GM21786 (cell line): ENCODE measurements at regions not wholly inside any gene's neighbourhood (a gene's known extent, or its start where the extent isn't known, plus 50 kb on each side); places are given as distances from the start of the nearest gene placed in this dataset.
"Not testable (repeated sequence)": the region's sequence is repeated elsewhere in the genome, so short reads cannot be mapped to it uniquely, and the experiment has no call there.

Experiments
- ATAC-seq: cut with Tn5 transposase; IDR thresholded peaks from one replicate; pipeline ENCODE4 v1.9.1; 2021; ENCODE audit not compliant: unreplicated experiment

DNA sequence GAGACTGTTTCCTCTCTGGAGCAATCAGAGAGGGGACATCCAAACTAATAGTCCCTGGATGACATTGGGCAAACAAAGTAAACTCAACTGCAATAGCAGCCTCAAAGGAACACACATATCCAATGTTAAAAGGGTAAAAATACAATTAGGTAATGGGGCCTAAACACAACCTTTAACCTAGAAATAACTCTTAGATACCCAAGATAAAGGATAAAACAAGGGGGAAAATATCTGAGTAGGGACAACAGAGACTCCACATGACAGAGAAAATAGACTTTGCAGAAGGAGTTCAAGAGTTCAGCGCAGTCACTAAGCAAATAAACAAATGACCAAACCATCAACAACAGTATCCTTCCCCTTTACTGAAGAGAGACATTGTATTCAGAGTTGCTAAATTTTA lies 149.3 kb downstream of the FBXO4 start:
- ATAC-seq, result no peak

DNA sequence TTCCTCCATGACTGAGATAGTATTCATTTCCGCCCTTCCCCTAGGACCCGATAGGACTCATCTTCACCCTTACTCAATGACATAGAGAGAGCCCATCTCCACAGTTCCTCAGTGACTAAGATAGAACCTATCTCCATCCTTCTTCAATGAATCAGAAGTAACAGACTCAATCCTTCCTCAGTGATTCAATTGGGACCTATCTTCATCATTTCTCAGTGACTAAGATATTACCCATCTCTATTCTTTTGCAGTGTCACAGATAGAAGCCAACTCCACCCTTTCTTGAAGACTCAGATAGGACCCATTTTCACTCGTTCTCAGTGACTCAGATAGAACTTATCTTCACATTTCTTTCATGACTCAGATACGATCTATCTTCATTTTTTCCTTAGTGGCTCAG lies 164.6 kb downstream of the FBXO4 start:
- ATAC-seq, result no peak

DNA sequence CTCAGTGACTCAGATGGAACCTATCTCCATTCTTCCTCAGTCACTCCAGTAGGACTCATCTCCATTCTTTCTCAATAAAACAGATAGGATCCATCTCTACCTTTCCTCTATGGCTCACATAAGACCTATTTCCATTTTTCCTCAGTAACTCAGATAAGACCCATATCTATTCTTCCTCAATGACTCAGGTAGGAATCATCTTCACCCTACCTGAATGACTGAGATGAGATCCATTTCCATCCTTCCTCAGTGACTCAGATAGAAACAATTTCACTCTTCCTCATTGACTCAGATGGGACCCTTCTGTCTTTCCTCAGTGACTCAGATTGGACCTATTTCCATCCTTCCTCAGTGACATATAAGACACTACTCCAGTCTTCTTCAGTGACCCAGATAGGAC lies 165.1 kb downstream of the FBXO4 start:
- no peak for ATAC-seq

DNA sequence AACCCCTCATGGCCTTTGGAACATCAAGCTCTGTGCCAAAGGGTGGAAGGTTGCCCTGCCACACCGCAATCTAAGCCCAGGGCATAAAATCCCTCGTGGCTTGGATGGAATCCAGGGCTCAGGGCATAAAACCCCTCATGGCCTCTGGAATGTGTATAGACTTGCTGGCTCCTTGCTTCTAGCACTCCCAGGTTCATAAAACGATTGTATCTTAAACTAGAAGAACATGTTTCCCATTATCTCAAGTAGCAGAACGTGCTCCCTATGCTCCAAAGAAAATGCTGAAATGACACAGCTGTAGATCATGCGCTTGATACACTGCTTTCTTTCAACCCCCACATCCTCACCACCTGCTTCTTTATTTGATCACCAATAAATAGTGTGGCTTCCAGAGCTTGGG lies 174.8 kb downstream of the FBXO4 start:
- ATAC-seq, result not testable (repeated sequence)

DNA sequence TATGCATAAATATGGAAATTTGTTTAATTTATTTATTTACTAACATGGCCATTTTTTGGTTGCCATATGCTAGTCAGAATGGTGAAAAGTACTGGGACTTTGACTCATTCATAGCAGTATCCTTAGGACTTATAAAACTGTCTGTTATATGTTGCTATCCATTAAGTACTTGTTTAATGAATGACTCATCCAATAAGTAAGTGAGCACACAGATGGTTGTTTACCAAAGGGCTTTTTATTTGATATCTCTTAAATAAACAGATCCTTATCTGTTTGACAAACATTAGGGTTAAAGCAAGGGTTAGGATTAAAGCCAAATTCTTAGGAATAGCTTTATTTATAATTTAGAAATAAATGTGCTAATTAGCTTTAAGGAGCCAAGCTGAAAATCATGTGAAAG lies 183.4 kb downstream of the FBXO4 start:
- ATAC-seq, result no peak

DNA sequence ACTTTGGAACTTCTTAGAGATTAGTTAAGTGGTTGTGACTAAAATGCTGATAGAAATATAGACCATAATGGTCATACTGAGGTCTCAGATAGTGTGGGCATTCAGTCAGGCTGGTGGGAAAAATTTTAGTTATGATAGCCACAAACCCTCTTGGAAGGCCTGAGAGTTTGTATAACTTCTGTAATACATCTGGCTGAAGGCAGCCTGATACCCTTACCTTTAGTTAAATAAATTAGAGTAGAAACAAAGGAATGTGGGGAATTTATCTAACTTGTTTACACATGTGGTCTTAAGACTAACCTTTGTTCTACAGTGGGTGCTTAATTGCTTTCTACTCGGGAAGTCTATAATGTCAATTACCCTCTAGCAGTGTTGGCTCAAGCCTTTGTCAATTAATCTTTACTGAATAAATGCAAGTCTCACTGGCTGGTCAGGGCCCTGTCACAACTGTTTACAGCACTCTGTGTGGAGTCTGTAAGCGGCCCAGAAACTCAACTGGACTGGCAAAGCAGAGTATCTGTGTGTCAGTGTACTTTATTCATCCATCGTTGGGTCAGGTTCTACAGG lies 184.0 kb downstream of the FBXO4 start:
- no peak for ATAC-seq

DNA sequence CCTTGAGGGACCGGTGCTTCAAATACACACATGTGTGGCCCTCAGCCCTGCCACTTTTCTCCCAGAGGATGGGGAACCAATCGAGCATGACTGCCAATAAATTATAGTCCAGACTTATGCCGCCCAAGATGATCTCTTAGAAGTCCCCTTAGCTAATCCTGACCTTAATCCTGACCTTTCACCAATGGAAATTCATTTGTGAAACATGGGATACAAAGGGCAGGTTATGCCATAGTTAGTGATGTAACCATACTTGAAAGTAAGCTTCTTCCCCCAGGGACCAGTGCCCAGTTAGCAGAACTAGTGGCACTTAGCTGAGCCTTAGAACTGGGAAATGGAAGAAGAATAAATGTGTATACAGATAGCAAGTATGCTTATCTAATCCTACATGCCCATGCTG lies 190.6 kb downstream of the FBXO4 start:
- ATAC-seq, result not testable (repeated sequence)

DNA sequence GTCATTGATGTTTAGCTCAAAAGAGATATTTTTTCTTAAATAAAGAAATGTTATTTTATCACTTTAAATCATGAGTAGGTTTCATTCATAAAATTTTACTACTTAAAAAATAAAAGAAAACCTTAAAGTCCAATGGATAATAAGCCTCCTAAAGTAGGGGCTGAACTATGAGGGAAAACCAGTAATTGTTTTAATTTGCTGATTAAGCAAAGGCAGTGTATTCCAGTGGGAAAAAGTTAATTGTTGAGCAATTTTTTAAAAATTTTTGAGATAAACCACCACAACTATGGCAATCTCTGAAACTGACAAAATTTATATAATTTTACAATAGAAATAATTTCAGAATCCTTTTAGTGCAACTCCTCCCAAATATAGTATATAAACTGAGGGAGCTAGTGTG lies 195.0 kb downstream of the FBXO4 start:
- no peak for ATAC-seq

DNA sequence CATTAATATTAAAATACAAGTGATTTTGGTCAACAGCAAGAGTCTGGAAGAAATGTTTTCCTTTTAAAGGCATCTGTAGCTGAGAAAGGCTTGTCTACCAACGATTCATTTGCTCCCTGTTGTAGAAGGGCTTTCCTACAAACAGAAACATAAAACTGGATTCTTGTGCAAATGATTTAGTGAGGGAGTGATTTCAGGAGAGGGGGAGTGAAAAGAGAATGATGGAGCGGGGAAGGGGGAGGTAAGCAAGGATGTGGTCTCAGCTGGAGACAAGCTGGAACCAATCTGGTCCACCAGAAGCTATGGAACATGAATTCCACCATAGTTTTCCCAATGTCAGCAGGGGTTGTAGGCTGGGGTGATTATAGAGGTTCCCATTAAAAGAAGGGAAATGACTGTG lies 196.3 kb downstream of the FBXO4 start:
- no peak for ATAC-seq

DNA sequence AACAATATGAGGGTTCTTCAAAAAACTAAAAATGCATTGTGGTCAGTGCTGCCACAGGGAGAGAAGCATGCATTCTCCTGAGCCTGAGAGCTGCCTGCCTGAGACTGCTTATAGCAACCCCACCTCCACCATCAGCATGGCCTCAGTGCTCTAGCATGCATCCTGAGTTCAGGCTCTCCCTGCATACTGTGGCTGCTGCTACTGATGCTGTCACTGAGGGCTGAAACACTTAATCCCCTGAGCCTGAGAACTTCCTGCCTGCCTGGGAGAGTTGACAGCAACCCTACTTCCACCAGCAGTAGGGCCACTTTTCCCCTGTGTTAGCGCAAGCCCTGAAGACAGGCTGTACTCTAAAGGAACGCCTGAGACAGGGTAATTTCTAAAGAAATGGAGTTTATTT lies 206.0 kb downstream of the FBXO4 start:
- ATAC-seq, result no peak

DNA sequence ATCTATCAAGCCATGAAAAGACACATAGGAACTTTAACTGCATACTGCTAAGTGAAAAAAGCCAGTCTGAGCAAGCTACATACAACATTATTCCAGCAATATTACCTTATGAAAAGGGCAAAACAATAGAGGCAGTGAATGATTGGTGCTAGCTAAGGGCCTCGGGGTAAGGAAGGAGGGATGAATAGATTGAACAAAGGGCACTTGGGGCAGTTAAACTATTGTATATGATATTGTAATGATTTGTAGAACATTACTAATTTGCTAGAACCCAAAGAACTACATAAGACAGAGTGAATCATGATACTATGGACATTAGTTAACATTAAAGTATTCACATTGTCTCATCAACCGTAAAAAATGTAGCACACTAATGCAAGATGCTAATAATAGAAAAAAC lies 218.3 kb downstream of the FBXO4 start:
- no peak for ATAC-seq

DNA sequence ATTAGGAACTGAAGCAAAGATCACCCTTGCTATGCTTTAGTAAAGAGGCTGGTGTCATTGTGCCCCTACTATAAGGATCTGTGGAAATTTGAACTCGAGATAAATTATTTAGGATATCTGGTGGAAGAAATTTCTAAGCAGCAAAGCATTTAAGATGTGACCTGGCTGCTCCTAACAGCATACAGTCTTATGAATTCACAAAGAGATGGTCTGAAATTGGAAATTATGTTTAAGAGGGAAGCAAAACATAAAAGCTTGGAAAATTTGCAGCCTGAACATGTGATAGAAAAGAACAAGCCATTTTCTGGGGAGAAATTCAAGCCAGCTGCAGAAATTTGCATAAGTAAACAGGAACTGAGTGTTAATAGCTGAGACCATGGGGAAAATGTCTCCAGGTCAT lies 223.7 kb downstream of the FBXO4 start:
- ATAC-seq, result no peak

DNA sequence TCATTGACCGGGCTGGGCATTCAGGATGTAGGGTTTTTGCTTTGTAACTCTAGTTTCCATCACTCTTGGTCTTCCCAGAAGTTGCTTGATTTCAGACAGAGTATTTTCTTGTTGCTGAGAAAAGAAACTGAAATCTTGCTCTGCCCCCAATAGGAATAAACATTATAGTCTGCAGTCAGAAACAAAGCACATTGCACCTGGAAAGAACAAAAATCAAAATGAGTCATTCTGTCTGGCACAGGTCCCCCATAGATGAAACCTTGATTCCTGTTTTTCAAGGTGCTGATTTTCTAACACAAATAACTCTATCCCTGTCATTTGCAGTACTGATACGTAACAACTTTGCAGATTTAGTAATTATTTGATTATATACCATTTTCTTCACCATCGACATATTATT lies 232.1 kb downstream of the FBXO4 start:
- no peak for ATAC-seq

DNA sequence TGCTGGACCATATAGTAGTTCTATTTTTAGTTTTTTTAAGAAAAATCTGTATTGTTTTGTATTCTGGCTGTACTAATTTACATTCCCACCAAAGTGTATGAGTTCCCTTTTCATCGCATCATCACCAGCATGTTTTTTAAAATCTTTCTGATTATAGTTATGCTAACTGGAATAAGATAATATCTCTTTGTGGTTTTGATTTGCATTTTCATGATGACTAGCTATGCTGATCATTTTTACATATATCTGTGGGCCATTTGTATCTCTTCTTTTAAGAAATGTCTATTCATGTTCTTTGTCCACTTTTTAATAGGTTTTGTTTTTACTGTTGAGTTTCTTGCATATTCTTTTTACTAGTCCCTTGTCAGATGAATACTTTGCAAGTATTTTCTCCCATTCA lies 238.0 kb downstream of the FBXO4 start:
- ATAC-seq, result no peak

DNA sequence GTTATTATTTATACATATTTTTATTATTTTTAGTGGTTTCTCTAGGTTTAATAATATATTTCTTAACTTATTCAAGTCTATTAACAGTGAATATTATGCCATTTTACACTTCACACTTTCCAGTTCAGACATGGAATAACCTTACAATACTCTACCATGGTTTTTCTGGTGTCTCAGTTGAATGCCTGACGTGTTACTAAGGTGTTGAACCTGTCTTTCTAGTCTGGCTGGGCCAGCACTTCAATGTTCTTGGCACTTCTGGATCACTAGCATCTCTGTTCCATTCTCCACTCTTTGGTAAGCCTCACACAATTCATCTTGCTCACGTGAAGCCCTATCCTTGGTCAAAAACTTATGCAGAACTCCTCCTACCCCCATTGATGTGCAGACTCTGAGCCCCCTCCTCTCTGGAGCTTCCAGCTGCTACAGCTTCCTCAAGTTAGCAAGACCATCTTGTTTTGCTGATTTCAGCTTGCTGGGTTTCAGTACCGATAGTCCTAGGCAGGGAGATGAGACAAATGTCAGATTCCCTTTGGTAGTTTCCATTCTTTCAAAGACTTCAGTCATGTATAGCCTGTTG lies 243.1 kb downstream of the FBXO4 start:
- no peak for ATAC-seq

DNA sequence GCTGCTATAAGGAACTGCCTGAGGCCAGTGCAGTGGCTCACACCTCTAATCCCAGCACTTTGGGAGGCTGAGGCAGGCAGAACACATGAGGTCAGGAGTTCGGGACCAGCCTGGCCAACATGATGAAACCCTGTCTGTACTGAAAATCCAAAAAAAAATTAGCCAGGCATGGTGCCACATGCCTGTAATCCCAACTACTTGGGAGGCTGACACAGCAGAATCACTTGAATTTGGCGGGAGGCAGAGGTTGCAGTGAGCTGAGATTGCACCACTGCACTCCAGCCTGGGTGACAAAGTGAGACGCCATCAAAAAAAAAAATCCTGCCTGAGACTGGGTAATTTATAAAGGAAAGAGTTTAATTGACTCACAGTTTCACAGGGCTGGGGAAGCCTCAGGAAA lies 247.1 kb upstream of the GHR start:
- not testable (repeated sequence) for ATAC-seq

DNA sequence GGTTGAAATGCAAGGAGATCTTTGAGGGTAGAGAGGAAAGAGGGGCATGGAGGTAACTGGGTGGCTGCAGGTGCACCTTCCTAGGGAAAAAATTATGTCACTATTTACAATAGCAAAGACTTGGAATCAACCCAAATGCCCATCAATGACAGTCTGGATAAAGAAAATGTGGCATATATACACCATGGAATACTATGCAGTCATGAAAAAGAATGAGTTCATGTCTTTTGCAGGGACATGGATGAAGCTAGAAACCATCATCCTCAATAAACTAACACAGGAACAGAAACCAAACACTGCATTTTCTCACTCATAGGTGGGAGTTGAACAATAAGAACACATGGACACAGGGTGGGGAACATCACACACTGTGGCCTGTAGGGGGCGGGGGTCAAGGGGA lies 243.4 kb upstream of the GHR start:
- ATAC-seq, result not testable (repeated sequence)

DNA sequence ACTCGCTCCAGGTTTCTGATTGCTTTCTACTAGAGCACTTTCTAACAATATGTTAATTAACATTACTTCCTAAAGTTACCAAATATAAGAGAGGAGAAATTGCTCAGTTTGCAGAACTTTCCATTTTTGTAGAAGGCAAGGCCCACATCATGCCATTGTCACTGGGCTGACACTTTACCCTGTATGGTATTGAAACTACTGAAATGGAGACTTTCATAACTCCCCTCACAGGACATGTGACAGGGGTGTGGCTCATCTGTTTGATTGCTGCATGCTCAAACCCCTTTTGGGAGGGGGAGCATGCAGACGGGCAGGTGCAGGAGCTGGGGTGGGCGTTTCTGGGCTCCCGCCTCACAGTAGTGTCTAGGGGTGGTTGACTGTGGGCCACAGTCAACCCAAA lies 206.3 kb upstream of the GHR start:
- ATAC-seq, result no peak

DNA sequence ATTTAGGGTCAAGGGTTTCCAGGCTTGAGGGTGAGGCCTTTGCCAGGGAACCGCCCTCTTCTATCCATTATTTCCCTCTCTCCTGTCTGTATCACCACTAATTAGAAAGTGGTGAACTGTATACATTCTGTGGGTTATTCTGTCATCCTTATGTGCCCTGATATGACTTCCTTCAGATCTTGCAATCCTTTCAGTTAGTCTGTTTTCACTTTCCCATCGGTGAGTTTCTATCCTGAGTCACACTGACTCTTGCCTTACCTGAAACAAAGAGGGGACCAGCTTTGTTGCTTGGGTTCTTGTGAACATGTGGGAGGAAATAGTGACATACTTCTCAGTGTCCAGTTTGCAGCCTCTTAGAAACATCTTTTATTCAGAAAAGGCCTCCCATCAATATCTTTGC lies 205.4 kb upstream of the GHR start:
- no peak for ATAC-seq

DNA sequence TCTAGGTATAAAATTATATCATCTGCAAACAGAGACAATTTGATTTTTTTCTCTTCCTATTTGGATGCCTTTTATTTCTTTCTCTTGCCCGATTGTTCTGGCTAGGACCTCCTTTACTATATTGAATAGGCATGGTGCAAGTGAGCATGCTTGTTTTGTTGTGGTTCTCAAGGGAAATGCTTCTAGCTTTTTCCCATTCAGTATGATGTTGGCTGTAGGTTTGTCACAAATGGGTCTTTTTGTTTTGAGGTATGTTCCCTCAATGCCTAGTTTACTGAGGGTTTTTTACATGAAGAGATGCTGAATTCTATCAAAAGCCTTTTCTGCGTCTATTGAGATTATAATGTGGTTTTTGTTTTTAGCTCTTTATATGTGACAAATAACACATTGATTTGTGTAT lies 198.2 kb upstream of the GHR start:
- no peak for ATAC-seq

DNA sequence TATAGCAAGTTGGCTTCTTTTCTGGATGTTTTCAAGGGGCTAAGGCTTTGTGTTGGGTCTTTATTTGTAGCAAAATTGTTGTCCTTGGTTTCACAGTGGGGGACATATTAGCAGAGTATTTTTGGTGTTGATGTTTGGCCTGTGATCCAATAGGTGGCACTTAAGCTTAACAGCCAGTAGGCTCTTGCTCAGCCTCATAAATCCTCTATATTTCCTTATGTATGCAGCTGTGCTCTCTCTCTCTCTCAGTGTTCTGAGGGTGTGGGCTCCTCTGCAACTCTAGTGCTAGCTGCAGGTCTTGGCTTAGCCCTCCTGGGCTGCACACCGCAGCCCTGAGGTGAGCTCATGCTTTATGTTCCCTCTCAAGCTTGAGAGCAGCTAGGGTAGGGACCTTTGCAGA lies 195.0 kb upstream of the GHR start:
- ATAC-seq, result no peak

DNA sequence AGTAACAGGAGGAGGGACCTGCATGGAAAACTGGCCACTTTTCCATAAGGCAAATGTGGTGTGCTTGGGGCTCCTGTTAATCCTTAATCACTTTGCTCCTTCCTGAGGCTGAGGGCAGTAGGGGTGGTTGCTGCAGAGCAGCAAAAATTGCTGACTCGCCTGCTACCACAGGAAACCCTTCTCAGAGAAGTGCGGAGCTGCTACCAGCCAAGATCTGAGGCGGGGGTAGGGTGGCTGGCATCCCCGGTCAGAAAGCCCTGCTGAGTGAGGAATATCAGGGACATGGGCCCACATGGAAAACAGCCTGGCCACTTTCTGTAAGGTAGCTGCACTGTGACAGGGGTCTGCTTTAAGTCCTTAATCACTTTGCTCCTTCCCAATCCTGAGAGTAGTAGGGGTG lies 192.4 kb upstream of the GHR start:
- ATAC-seq, result no peak

DNA sequence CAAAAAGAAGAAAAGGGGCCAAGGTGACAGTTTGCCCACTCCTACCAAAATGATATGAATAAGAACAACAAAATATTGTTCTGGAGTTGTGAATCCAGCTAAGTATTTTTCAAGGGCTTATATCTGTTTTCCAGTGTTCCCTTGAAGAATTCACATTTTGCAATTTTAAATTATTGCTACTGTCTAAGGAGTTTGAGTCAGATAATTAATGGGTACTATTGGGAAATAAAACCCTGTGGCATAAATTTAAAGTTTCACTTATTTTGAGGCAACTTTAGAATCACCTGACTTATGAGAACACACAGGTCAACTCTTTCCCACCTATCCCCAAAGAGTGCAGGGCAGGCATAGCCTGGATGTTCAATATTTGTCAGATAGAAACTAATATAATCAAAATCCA lies 188.0 kb upstream of the GHR start:
- ATAC-seq, result no peak

DNA sequence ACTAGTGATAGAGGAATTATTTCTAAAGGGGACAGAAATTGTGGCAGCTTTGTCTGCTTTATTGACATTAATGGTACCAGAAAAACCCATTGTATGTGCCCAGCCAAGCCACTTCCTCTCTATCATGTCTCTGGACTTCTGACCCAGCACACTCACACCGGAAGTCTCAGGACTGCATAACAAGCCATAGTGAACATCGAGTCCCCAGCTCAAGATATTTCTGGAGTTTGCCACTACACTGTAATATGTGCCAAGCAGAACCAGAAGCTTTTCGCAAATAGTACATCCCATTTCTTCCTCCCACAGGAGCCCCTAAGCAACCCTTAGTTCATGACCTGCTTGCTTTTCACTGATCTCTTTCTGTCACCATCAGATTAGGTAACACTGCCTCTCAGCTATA lies 187.4 kb upstream of the GHR start:
- no peak for ATAC-seq
